HEK293 (cell line): ENCODE measurements at regions not wholly inside any gene's neighbourhood (a gene's known extent, or its start where the extent isn't known, plus 50 kb on each side); places are given as distances from the start of the nearest gene placed in this dataset.

ENCODE experiments used
- CTCF ChIA-PET: fragments of 350-600 bp; formaldehyde crosslinking; extraction: SDS; loops from one replicate; lab custom pipeline; 2021; ENCODE audit warnings: antibody characterized with exemption; lab: Yijun Ruan, JAX
- POLR2A ChIA-PET: fragments of 300-600 bp; formaldehyde crosslinking; extraction: SDS; loops from one replicate; lab custom pipeline; 2020; ENCODE audit warnings: antibody characterized with exemption, inconsistent platforms; lab: Yijun Ruan, JAX
- H3K27ac ChIP-seq: fragments of 200-500 bp; sonication (Bioruptor generic); 2 replicates; pipeline ENCODE4 v1.5.1; 2014; ENCODE audit warnings: low read depth, low read length, control low read depth, inconsistent platforms; ENCODE audit errors: extremely low read depth
- H3K36me3 ChIP-seq, 2 experiments: fragments of 200-500 bp in 1 of 2; sonication (Bioruptor generic) in 1 of 2; 1 replicate in 1 of 2; 2 replicates in 1 of 2; pipeline ENCODE4 v1.5.1; 2014 to 2017; ENCODE audit warnings: inconsistent platforms in 2 of 2, low read length in 2 of 2; ENCODE audit not compliant: control insufficient read depth in 2 of 2, insufficient read depth in 1 of 2
- H3K4me1 ChIP-seq: fragments of 200-500 bp; sonication (Bioruptor generic); 2 replicates; pipeline ENCODE4 v1.5.1; 2014; ENCODE audit warnings: mild to moderate bottlenecking, low read length, inconsistent platforms; ENCODE audit not compliant: control insufficient read depth, insufficient read depth
- H3K4me3 ChIP-seq: 2 replicates; pipeline ENCODE4 v1.5.1; 2011; ENCODE audit warnings: low read depth, mild to moderate bottlenecking, control low read depth, low read length, moderate library complexity
- H3K9me3 ChIP-seq: fragments of 200-500 bp; sonication (Bioruptor generic); 2 replicates; pipeline ENCODE4 v1.5.1; 2014; ENCODE audit warnings: low read depth, low read length, inconsistent platforms; ENCODE audit not compliant: control insufficient read depth, insufficient read depth
- GLIS1 ChIP-seq: fragments of 450-650 bp; formaldehyde crosslinking; IDR thresholded peaks from 2 replicates; pipeline ENCODE4 v1.5.1; 2016; ENCODE audit warnings: missing biosample characterization, missing genetic modification characterization
- HOXC10 ChIP-seq: sonication (generic); formaldehyde crosslinking; IDR thresholded peaks from 2 replicates; pipeline ENCODE4 v1.8.1; 2023; ENCODE audit warnings: mild to moderate bottlenecking, missing genetic modification reagents
- OVOL3 ChIP-seq: fragments of 450-650 bp; formaldehyde crosslinking; IDR thresholded peaks from 2 replicates; pipeline ENCODE4 v1.5.1; 2016; ENCODE audit warnings: missing biosample characterization, missing genetic modification characterization
- PRDM6 ChIP-seq: fragments of 450-650 bp; formaldehyde crosslinking; IDR thresholded peaks from 2 replicates; pipeline ENCODE4 v1.5.1; 2017; ENCODE audit warnings: missing biosample characterization, missing genetic modification characterization
- ZBTB20 ChIP-seq: fragments of 450-650 bp; formaldehyde crosslinking; IDR thresholded peaks from 2 replicates; pipeline ENCODE4 v1.5.1; 2016; ENCODE audit warnings: missing biosample characterization, missing genetic modification characterization
- ZBTB26 ChIP-seq: fragments of 450-650 bp; formaldehyde crosslinking; optimal IDR thresholded peaks from 2 replicates; pipeline ENCODE3; 2016; ENCODE audit warnings: missing biosample characterization, mild to moderate bottlenecking, missing genetic modification characterization
- ZNF140 ChIP-seq: fragments of 450-650 bp; formaldehyde crosslinking; IDR thresholded peaks from 2 replicates; pipeline ENCODE4 v1.5.1; 2016; ENCODE audit warnings: missing biosample characterization, missing genetic modification characterization
- ZNF157 ChIP-seq: fragments of 450-650 bp; formaldehyde crosslinking; IDR thresholded peaks from 2 replicates; pipeline ENCODE4 v1.5.1; 2016; ENCODE audit warnings: missing biosample characterization, missing genetic modification characterization
- ZNF169 ChIP-seq: fragments of 450-650 bp; formaldehyde crosslinking; IDR thresholded peaks from 2 replicates; pipeline ENCODE4 v1.5.1; 2016; ENCODE audit warnings: missing biosample characterization, missing genetic modification characterization
- ZNF19 ChIP-seq: fragments of 450-650 bp; formaldehyde crosslinking; IDR thresholded peaks from 2 replicates; pipeline ENCODE4; 2016; ENCODE audit warnings: missing biosample characterization, missing genetic modification characterization, low read depth
- ZNF202 ChIP-seq: fragments of 450-650 bp; formaldehyde crosslinking; IDR thresholded peaks from 2 replicates; pipeline ENCODE4 v1.5.1; 2016; ENCODE audit warnings: missing biosample characterization, missing genetic modification characterization, borderline replicate concordance
- ZNF223 ChIP-seq: fragments of 450-650 bp; formaldehyde crosslinking; IDR thresholded peaks from 2 replicates; pipeline ENCODE4 v1.5.1; 2016; ENCODE audit warnings: missing biosample characterization, missing genetic modification characterization
- ZNF274 ChIP-seq, 2 experiments: fragments of 200-500 bp in 1 of 2; fragments of 450-650 bp in 1 of 2; sonication (Bioruptor generic) in 1 of 2; formaldehyde crosslinking in 1 of 2; IDR thresholded peaks; 2 replicates each; pipeline versions ENCODE4 v1.5.1 to v1.6.1; 2014 to 2016; ENCODE audit warnings: borderline replicate concordance in 1 of 2, inconsistent platforms in 1 of 2, low read length in 1 of 2, missing biosample characterization in 1 of 2, missing genetic modification characterization in 1 of 2
- ZNF280C ChIP-seq: fragments of 450-650 bp; formaldehyde crosslinking; IDR thresholded peaks from 2 replicates; pipeline ENCODE4 v1.5.1; 2016; ENCODE audit warnings: missing biosample characterization, missing genetic modification characterization
- ZNF341 ChIP-seq: fragments of 450-650 bp; formaldehyde crosslinking; IDR thresholded peaks from 2 replicates; pipeline ENCODE4; 2016; ENCODE audit warnings: low read depth, missing biosample characterization, missing genetic modification characterization
- ZNF404 ChIP-seq: fragments of 450-650 bp; formaldehyde crosslinking; IDR thresholded peaks from 2 replicates; pipeline ENCODE4 v1.5.1; 2017; ENCODE audit warnings: missing biosample characterization, missing genetic modification characterization
- ZNF416 ChIP-seq: fragments of 450-650 bp; formaldehyde crosslinking; IDR thresholded peaks from 2 replicates; pipeline ENCODE4 v1.5.1; 2016; ENCODE audit warnings: missing biosample characterization, missing genetic modification characterization
- ZNF433 ChIP-seq: fragments of 450-650 bp; formaldehyde crosslinking; IDR thresholded peaks from 2 replicates; pipeline ENCODE4 v1.5.1; 2016; ENCODE audit warnings: missing biosample characterization, missing genetic modification characterization, low read depth
- ZNF473 ChIP-seq: fragments of 450-650 bp; formaldehyde crosslinking; IDR thresholded peaks from 2 replicates; pipeline ENCODE4 v1.5.1; 2017; ENCODE audit warnings: missing biosample characterization, missing genetic modification characterization
- ZNF510 ChIP-seq: fragments of 450-650 bp; formaldehyde crosslinking; IDR thresholded peaks from 2 replicates; pipeline ENCODE4 v1.5.1; 2018; ENCODE audit warnings: mild to moderate bottlenecking, missing genetic modification characterization, missing biosample characterization; ENCODE audit not compliant: insufficient replicate concordance
- ZNF513 ChIP-seq: fragments of 450-650 bp; IDR thresholded peaks from 2 replicates; pipeline ENCODE4 v1.5.1; 2018; ENCODE audit warnings: missing biosample characterization, missing genetic modification characterization
- ZNF596 ChIP-seq: fragments of 450-650 bp; IDR thresholded peaks from 2 replicates; pipeline ENCODE4 v1.5.0; 2018; ENCODE audit warnings: missing biosample characterization, mild to moderate bottlenecking, missing genetic modification characterization, moderate library complexity
- ZNF600 ChIP-seq: fragments of 450-650 bp; formaldehyde crosslinking; IDR thresholded peaks from 2 replicates; pipeline ENCODE4 v1.5.1; 2016; ENCODE audit warnings: missing biosample characterization, missing genetic modification characterization
- ZNF629 ChIP-seq: fragments of 450-650 bp; formaldehyde crosslinking; IDR thresholded peaks from 2 replicates; pipeline ENCODE4 v1.5.1; 2017; ENCODE audit warnings: missing biosample characterization, missing genetic modification characterization
- ZNF639 ChIP-seq: fragments of 450-650 bp; formaldehyde crosslinking; IDR thresholded peaks from 2 replicates; pipeline ENCODE4 v1.5.1; 2016; ENCODE audit warnings: missing biosample characterization, missing genetic modification characterization
- ZNF670 ChIP-seq: fragments of 450-650 bp; formaldehyde crosslinking; IDR thresholded peaks from 2 replicates; pipeline ENCODE4 v1.5.1; 2016; ENCODE audit warnings: missing biosample characterization, missing genetic modification characterization, low read depth
- ZNF701 ChIP-seq: fragments of 450-650 bp; formaldehyde crosslinking; IDR thresholded peaks from 2 replicates; pipeline ENCODE4 v1.5.1; 2016; ENCODE audit warnings: missing biosample characterization, missing genetic modification characterization
- ZNF792 ChIP-seq: fragments of 450-650 bp; formaldehyde crosslinking; IDR thresholded peaks from 2 replicates; pipeline ENCODE4 v1.5.1; 2016; ENCODE audit warnings: missing biosample characterization, missing genetic modification characterization
- ZNF837 ChIP-seq: fragments of 450-650 bp; formaldehyde crosslinking; IDR thresholded peaks from 2 replicates; pipeline ENCODE4 v1.5.1; 2016; ENCODE audit warnings: missing biosample characterization, missing genetic modification characterization
- ZNF843 ChIP-seq: fragments of 450-650 bp; formaldehyde crosslinking; IDR thresholded peaks from 2 replicates; pipeline ENCODE4 v1.5.1; 2016; ENCODE audit warnings: missing biosample characterization, missing genetic modification characterization

- no peak overlapping the region for H3K27ac ChIP-seq
- H3K4me1 ChIP-seq: peaks cover 3% of the 10 kb centered on the region; the same call in 1 of the 2 replicates
- H3K36me3 ChIP-seq: no peaks in the 10 kb centered on the region
- H3K9me3 ChIP-seq: no peaks in the 10 kb centered on the region
- ChIA-PET POLR2A (interaction anchor here (1.2 to 1.6 kb wide), 7 partner anchors 90 to 329 kb away, joined by 3 to 4 read pairs (median 3); partner anchors contain the start of gene PRDX5), CTCF (interaction anchor here (0.5 to 4.4 kb wide), 72 partner anchors 9 to 1696 kb away, joined by 3 to 81 read pairs (median 4); partner anchors contain the start of genes PRDX5 and RPS6KA4)
- H3K4me3 ChIP-seq: peak overlapping the region; percentile 33
- TF ChIP-seq ZNF843 (tag by site-specific recombination): no peak
- TF ChIP-seq ZNF670 (tag by site-specific recombination): no peak
- no peak for TF ChIP-seq HOXC10
- no peak for TF ChIP-seq ZNF473
- TF ChIP-seq ZNF416: no peak
- peak; percentile 8; the same call in 1 of the 2 replicates for TF ChIP-seq ZNF600 (tag by site-specific recombination)
- TF ChIP-seq ZNF433 (tag by site-specific recombination): no peak
- TF ChIP-seq ZNF510 (tag by site-specific recombination): no peak
- no peak for TF ChIP-seq PRDM6
- TF ChIP-seq ZNF169: no peak
- TF ChIP-seq ZNF157 (tag by site-specific recombination): no peak
- TF ChIP-seq ZNF792: no peak
- 0 out of 2 replicates have a peak, but pooled peaks have one; percentile 22 for TF ChIP-seq ZBTB20 (tag by site-specific recombination)
- no peak for TF ChIP-seq ZNF639
- TF ChIP-seq ZNF837 (tag by site-specific recombination): no peak
- TF ChIP-seq ZNF596 (tag by site-specific recombination): no peak
- no peak for TF ChIP-seq ZNF341 (tag by site-specific recombination)
- TF ChIP-seq ZNF274 (IDR thresholded peaks at IDR 0.05; ENCODE audit: low read length): no peak
- TF ChIP-seq ZNF274 (tag by site-specific recombination; IDR thresholded peaks at IDR 0.05; ENCODE audit: borderline replicate concordance): no peak
- TF ChIP-seq ZNF223: no peak
- TF ChIP-seq ZNF629 (tag by site-specific recombination): no peak
- TF ChIP-seq ZBTB26: no peak
- no peak for TF ChIP-seq ZNF280C (tag by site-specific recombination)
- no peak for TF ChIP-seq ZNF202 (tag by site-specific recombination)
- TF ChIP-seq ZNF19 (tag by site-specific recombination): no peak
- TF ChIP-seq ZNF513: no peak
- no peak for TF ChIP-seq OVOL3 (tag by site-specific recombination)
- peak; percentile 55 for TF ChIP-seq GLIS1
- TF ChIP-seq ZNF404 (tag by site-specific recombination): no peak
- TF ChIP-seq ZNF140 (tag by site-specific recombination): no peak
- TF ChIP-seq ZNF701 (tag by site-specific recombination): no peak
These were observed 90.6 kb downstream of the RPS6KA4 start for GRCh38 chr11:64449381-64450167.
